HepG2 (cell line): ENCODE measurements at regions not wholly inside any gene's neighbourhood (a gene's known extent, or its start where the extent isn't known, plus 50 kb on each side); places are given as distances from the start of the nearest gene placed in this dataset.

Experiments used
- ATAC-seq: fragments of 200-7000 bp; cut with Tn5 transposase; 3 replicates; pipeline ENCODE4 v1.9.1; 2020; ENCODE audit warnings: mild to moderate bottlenecking, moderate library complexity
- BruUV-seq: library from RNA; stranded (reverse); fragments of 400-500 nt; replicated peaks from 2 replicates; lab custom pipeline; 2021; lab: Mats Ljungman, UMichigan
- CTCF ChIA-PET: fragments of 300-600 bp; formaldehyde crosslinking; extraction: SDS; loops from one replicate; lab custom pipeline; 2021; ENCODE audit warnings: low total read pairs, inconsistent platforms, low intra/inter-chr PET ratio; lab: Yijun Ruan, JAX
- POLR2A ChIA-PET: fragments of 350-600 bp; sonication (Branson Sonifier 250); formaldehyde crosslinking; loops from one replicate; lab custom pipeline; 2020; ENCODE audit warnings: antibody characterized with exemption, inconsistent platforms; lab: Yijun Ruan, JAX
- DNase-seq: peaks from one replicate; pipeline ENCODE4 v3.0.0-alpha.2; 2015; ENCODE audit warnings: low spot score
- FAIRE-seq: peaks from 3 replicates; lab custom pipeline; 2011; peaks lifted over from hg19 to GRCh38; lab: Jason Lieb, UNC
- H2AFZ ChIP-seq: one replicate; pipeline ENCODE4 v1.6.1; 2011; ENCODE audit warnings: low read length, inconsistent platforms
- H3K27ac ChIP-seq: fragments of 300-600 bp; 3 replicates; pipeline ENCODE4 v1.8.0; 2011; ENCODE audit warnings: mixed run types, mild to moderate bottlenecking, mixed read lengths, low read length, inconsistent platforms; ENCODE audit not compliant: insufficient read depth; ENCODE audit errors: extremely low read length
- H3K27me3 ChIP-seq, 2 experiments: fragments of 200-600 bp in 1 of 2; 2 replicates in 1 of 2; 3 replicates in 1 of 2; pipeline versions ENCODE4 v1.6.0 to v1.8.0; 2011; ENCODE audit warnings: low read length in 2 of 2, mild to moderate bottlenecking in 2 of 2, moderate library complexity in 2 of 2, inconsistent platforms in 1 of 2; ENCODE audit not compliant: insufficient read depth in 2 of 2, control insufficient read depth in 1 of 2
- H3K36me3 ChIP-seq, 2 experiments: fragments of 200-600 bp in 1 of 2; replicated peaks in 1 of 2; 2 replicates in 1 of 2; 3 replicates in 1 of 2; pipeline versions ENCODE4 v1.5.1 to v1.8.0; 2011; ENCODE audit warnings: low read length in 2 of 2, inconsistent platforms in 1 of 2; ENCODE audit not compliant: insufficient read depth in 2 of 2, control insufficient read depth in 1 of 2
- H3K4me1 ChIP-seq: 2 replicates; pipeline ENCODE4 v1.5.1; 2012; ENCODE audit warnings: low read length, inconsistent platforms; ENCODE audit not compliant: insufficient read depth
- H3K4me2 ChIP-seq: 2 replicates; pipeline ENCODE4 v1.6.0; 2011; ENCODE audit warnings: low read depth, low read length, inconsistent platforms
- H3K4me3 ChIP-seq, 3 experiments: fragments of 200-600 bp in 1 of 3; sonication (generic), shearing (Covaris generic) in 1 of 3; replicated peaks in 1 of 3; 2 replicates each; pipeline ENCODE4 v1.5.1; 2011 to 2016; ENCODE audit warnings: low read length in 3 of 3, inconsistent platforms in 2 of 3, low read depth in 2 of 3, mild to moderate bottlenecking in 2 of 3, control low read depth in 1 of 3, mixed read lengths in 1 of 3; ENCODE audit not compliant: insufficient read depth in 1 of 3
- H3K79me2 ChIP-seq: one replicate; pipeline ENCODE4 v1.6.1; 2011; ENCODE audit warnings: low read length, inconsistent platforms; ENCODE audit not compliant: insufficient read depth
- H3K9ac ChIP-seq: 2 replicates; pipeline ENCODE4 v1.6.0; 2011; ENCODE audit warnings: mild to moderate bottlenecking, low read depth, low read length, inconsistent platforms; ENCODE audit not compliant: insufficient read depth
- H3K9me3 ChIP-seq: 2 replicates; pipeline ENCODE4 v1.5.1; 2012; ENCODE audit warnings: mild to moderate bottlenecking, low read length
- H4K20me1 ChIP-seq: 2 replicates; pipeline ENCODE4 v1.6.0; 2011; ENCODE audit warnings: inconsistent platforms, mild to moderate bottlenecking, low read length, moderate library complexity; ENCODE audit not compliant: insufficient read depth
- DRAP1 ChIP-seq: IDR thresholded peaks from 2 replicates; pipeline ENCODE4 v1.6.1; 2016; ENCODE audit warnings: missing genetic modification reagents, missing compliant biosample characterization
- GATAD1 ChIP-seq: IDR thresholded peaks from 2 replicates; pipeline ENCODE4 v1.6.1; 2016; ENCODE audit warnings: missing genetic modification reagents, missing compliant biosample characterization
- IKZF1 ChIP-seq: fragments of 450-650 bp; IDR thresholded peaks from 2 replicates; pipeline ENCODE4 v1.7.1; 2016
- KLF13 ChIP-seq: sonication (generic); formaldehyde crosslinking; IDR thresholded peaks from 2 replicates; pipeline ENCODE4 v1.4.0; 2020; ENCODE audit warnings: mild to moderate bottlenecking, missing genetic modification reagents
- LCORL ChIP-seq, 2 experiments: fragments of 450-650 bp in 1 of 2; sonication (generic) in 1 of 2; formaldehyde crosslinking in 1 of 2; IDR thresholded peaks; 2 replicates each; pipeline versions ENCODE4 v1.5.0 to v1.6.1; 2017 to 2020; ENCODE audit warnings: antibody characterized with exemption in 1 of 2, missing genetic modification reagents in 1 of 2
- NR2F2 ChIP-seq: IDR thresholded peaks from 2 replicates; pipeline ENCODE4 v1.6.1; 2012; ENCODE audit warnings: low read depth, inconsistent platforms, borderline replicate concordance
- THAP11 ChIP-seq: IDR thresholded peaks from 2 replicates; pipeline ENCODE4 v1.6.1; 2016; ENCODE audit warnings: missing biosample characterization, missing genetic modification reagents
- YEATS2 ChIP-seq: sonication (generic); formaldehyde crosslinking; IDR thresholded peaks from 2 replicates; pipeline ENCODE4 v1.4.0; 2020; ENCODE audit warnings: missing genetic modification reagents, borderline replicate concordance
- ZFAT ChIP-seq: sonication (generic); formaldehyde crosslinking; conservative IDR thresholded peaks from 2 replicates; pipeline ENCODE4 v1.8.1; 2023; ENCODE audit warnings: missing genetic modification reagents, inconsistent platforms
- ZNF17 ChIP-seq: sonication (generic); formaldehyde crosslinking; IDR thresholded peaks from 2 replicates; pipeline ENCODE4 v1.5.0; 2020; ENCODE audit warnings: mild to moderate bottlenecking, missing genetic modification reagents
- ZNF501 ChIP-seq: sonication (generic); formaldehyde crosslinking; IDR thresholded peaks from 2 replicates; pipeline ENCODE4 v1.5.1; 2020; ENCODE audit warnings: mild to moderate bottlenecking, moderate library complexity, missing genetic modification reagents
- ZNF598 ChIP-seq: sonication (generic); formaldehyde crosslinking; IDR thresholded peaks from 2 replicates; pipeline ENCODE4 v1.5.1; 2020; ENCODE audit warnings: mild to moderate bottlenecking, missing genetic modification reagents, borderline replicate concordance
- ZNF639 ChIP-seq: conservative IDR thresholded peaks from 2 replicates; pipeline ENCODE4 v1.6.1; 2018; ENCODE audit warnings: missing genetic modification reagents
- in situ Hi-C: cut with HindIII; loops from 2 replicates; pipeline ENCODE4 v1.10.0; 2017; ENCODE audit warnings: low pct_unique_long_range_greater_than_20kb; ENCODE audit not compliant: extremely low pct_ligation_motif_present
- intact Hi-C: fragments of 100-400 bp; cut with micrococcal nuclease; formaldehyde crosslinking; loops from one replicate; pipeline ENCODE4 v1.10.0; 2022; ENCODE audit not compliant: unreplicated experiment
- TF ChIP-seq, protein P1 (sequence below): sonication (generic); formaldehyde crosslinking; IDR thresholded peaks from 2 replicates; pipeline ENCODE4 v1.5.0; 2020; ENCODE audit warnings: mild to moderate bottlenecking, missing genetic modification reagents, borderline replicate concordance
- TF ChIP-seq, protein P2 (sequence below): sonication (generic); formaldehyde crosslinking; IDR thresholded peaks from 2 replicates; pipeline ENCODE4 v1.9.0; 2022; ENCODE audit warnings: missing genetic modification reagents, mild to moderate bottlenecking, borderline replicate concordance

- no peak overlapping the region for H3K4me3 ChIP-seq
- H3K27me3 ChIP-seq, result no peaks in the 10 kb centered on the region; a peak in 1 of 5 replicates
- no peaks in the 10 kb centered on the region for H3K9me3 ChIP-seq
- no peak overlapping the region for H3K4me2 ChIP-seq
- TF ChIP-seq, protein P1, sequence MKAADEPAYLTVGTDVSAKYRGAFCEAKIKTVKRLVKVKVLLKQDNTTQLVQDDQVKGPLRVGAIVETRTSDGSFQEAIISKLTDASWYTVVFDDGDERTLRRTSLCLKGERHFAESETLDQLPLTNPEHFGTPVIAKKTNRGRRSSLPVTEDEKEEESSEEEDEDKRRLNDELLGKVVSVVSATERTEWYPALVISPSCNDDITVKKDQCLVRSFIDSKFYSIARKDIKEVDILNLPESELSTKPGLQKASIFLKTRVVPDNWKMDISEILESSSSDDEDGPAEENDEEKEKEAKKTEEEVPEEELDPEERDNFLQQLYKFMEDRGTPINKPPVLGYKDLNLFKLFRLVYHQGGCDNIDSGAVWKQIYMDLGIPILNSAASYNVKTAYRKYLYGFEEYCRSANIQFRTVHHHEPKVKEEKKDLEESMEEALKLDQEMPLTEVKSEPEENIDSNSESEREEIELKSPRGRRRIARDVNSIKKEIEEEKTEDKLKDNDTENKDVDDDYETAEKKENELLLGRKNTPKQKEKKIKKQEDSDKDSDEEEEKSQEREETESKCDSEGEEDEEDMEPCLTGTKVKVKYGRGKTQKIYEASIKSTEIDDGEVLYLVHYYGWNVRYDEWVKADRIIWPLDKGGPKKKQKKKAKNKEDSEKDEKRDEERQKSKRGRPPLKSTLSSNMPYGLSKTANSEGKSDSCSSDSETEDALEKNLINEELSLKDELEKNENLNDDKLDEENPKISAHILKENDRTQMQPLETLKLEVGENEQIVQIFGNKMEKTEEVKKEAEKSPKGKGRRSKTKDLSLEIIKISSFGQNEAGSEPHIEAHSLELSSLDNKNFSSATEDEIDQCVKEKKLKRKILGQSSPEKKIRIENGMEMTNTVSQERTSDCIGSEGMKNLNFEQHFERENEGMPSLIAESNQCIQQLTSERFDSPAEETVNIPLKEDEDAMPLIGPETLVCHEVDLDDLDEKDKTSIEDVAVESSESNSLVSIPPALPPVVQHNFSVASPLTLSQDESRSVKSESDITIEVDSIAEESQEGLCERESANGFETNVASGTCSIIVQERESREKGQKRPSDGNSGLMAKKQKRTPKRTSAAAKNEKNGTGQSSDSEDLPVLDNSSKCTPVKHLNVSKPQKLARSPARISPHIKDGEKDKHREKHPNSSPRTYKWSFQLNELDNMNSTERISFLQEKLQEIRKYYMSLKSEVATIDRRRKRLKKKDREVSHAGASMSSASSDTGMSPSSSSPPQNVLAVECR (CRISPR knock-in tag), result no peak
- no peak for TF ChIP-seq THAP11 (CRISPR knock-in tag)
- no peak for TF ChIP-seq KLF13 (CRISPR knock-in tag)
- no peak for TF ChIP-seq ZNF639 (CRISPR knock-in tag)
- TF ChIP-seq ZNF598 (CRISPR knock-in tag), result no peak
- TF ChIP-seq, protein P2, sequence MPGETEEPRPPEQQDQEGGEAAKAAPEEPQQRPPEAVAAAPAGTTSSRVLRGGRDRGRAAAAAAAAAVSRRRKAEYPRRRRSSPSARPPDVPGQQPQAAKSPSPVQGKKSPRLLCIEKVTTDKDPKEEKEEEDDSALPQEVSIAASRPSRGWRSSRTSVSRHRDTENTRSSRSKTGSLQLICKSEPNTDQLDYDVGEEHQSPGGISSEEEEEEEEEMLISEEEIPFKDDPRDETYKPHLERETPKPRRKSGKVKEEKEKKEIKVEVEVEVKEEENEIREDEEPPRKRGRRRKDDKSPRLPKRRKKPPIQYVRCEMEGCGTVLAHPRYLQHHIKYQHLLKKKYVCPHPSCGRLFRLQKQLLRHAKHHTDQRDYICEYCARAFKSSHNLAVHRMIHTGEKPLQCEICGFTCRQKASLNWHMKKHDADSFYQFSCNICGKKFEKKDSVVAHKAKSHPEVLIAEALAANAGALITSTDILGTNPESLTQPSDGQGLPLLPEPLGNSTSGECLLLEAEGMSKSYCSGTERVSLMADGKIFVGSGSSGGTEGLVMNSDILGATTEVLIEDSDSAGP (CRISPR knock-in tag), result no peak
- TF ChIP-seq ZNF17 (CRISPR knock-in tag), result no peak
- no peak for TF ChIP-seq GATAD1
- no peak for TF ChIP-seq ZNF501 (CRISPR knock-in tag)
- no peak for TF ChIP-seq LCORL (IDR thresholded peaks at IDR 0.05)
- TF ChIP-seq LCORL (CRISPR knock-in tag; IDR thresholded peaks at IDR 0.05), result no peak
- TF ChIP-seq YEATS2 (CRISPR knock-in tag), result no peak
- no peak for TF ChIP-seq ZFAT
- TF ChIP-seq NR2F2, result no peak
- no peak for TF ChIP-seq IKZF1
- no peak for TF ChIP-seq DRAP1 (CRISPR knock-in tag)
- TF ChIP-seq, all 625 proteins: peak for 0
- ChIA-PET CTCF (no interaction called here), POLR2A (no interaction called here)
- Histone ChIP-seq H3K79me2 (no peaks in the 10 kb centered on the region), H3K9ac (no peak overlapping the region), H4K20me1 (no peaks in the 10 kb centered on the region), H2AFZ (no peak overlapping the region), H3K36me3 (no peaks in the 10 kb centered on the region), H3K27ac (no peak overlapping the region), H3K4me1 (no peaks in the 10 kb centered on the region)
- ATAC-seq (no peak), DNase-seq (no peak), FAIRE-seq (no peak)
- in situ Hi-C loops, result no loop called here
- BruUV-seq, result no TSS peak
- intact Hi-C loops, result no loop called here
Observed at GRCh38 chr4:14952352-14952751, 49.9 kb upstream of the CPEB2 start.
